Upper lobe of right lung (tissue), 1 donor: ENCODE measurements at regions not wholly inside any gene's neighbourhood (a gene's known extent, or its start where the extent isn't known, plus 50 kb on each side); places are given as distances from the start of the nearest gene placed in this dataset.

Experiments used
- ATAC-seq: fragments of 200-7000 bp; cut with Tn5 transposase; one replicate; pipeline ENCODE4 v1.9.1; 2020; ENCODE audit warnings: mild to moderate bottlenecking, moderate library complexity
- DNase-seq: peaks from one replicate; pipeline ENCODE4 v3.0.0-alpha.2; 2020
- H3K27ac ChIP-seq: fragments of 200-600 bp; one replicate; pipeline ENCODE4 v1.8.0; 2022
- H3K27me3 ChIP-seq: fragments of 200-600 bp; one replicate; pipeline ENCODE4 v1.8.0; 2022; ENCODE audit warnings: mild to moderate bottlenecking
- H3K36me3 ChIP-seq: fragments of 200-600 bp; one replicate; pipeline ENCODE4 v1.8.0; 2022
- H3K4me1 ChIP-seq: fragments of 200-600 bp; one replicate; pipeline ENCODE4 v1.8.0; 2022
- H3K4me3 ChIP-seq: fragments of 200-600 bp; one replicate; pipeline ENCODE4 v1.8.0; 2022; ENCODE audit warnings: mild to moderate bottlenecking
- H3K9me3 ChIP-seq: fragments of 200-600 bp; one replicate; pipeline ENCODE4 v1.8.0; 2022
- CTCF ChIP-seq: fragments of 200-600 bp; IDR thresholded peaks from one replicate; pipeline ENCODE4 v1.8.0; 2022; ENCODE audit warnings: antibody characterized with exemption
- intact Hi-C: fragments of 100-400 bp; cut with DNase I; formaldehyde crosslinking; loops from one replicate; pipeline ENCODE4 v1.11.0; 2022
- donor health status: DM: no; HTN: yes; CAD: no; lungs with severe emphysema.

- Histone ChIP-seq H3K4me3 (peak overlapping the region; percentile 16), H3K27ac (no peak overlapping the region), H3K27me3 (no peaks in the 10 kb centered on the region), H3K4me1 (no peaks in the 10 kb centered on the region), H3K36me3 (no peaks in the 10 kb centered on the region), H3K9me3 (no peaks in the 10 kb centered on the region)
- intact Hi-C loops: no loop called here
- DNase-seq (no peak), ATAC-seq (no peak)
- TF ChIP-seq CTCF: no peak
Observed at GRCh38 chr1:87806379-87807094, 477.9 kb downstream of the LMO4 start.

- Histone ChIP-seq H3K36me3 (no peaks in the 10 kb centered on the region), H3K4me1 (no peaks in the 10 kb centered on the region), H3K27ac (no peak overlapping the region), H3K4me3 (no peak overlapping the region), H3K9me3 (no peaks in the 10 kb centered on the region), H3K27me3 (no peaks in the 10 kb centered on the region)
- no peak for ATAC-seq
- TF ChIP-seq CTCF: no peak
- intact Hi-C loops: no loop called here
- no peak for DNase-seq
Observed at GRCh38 chr1:87810166-87810565, 481.5 kb downstream of the LMO4 start.

GRCh38 chr1:87812871-87813577 lies 484.3 kb downstream of the LMO4 start:
- H3K27ac ChIP-seq: no peak overlapping the region
- no peaks in the 10 kb centered on the region for H3K36me3 ChIP-seq
- intact Hi-C loops: no loop called here
- H3K9me3 ChIP-seq: no peaks in the 10 kb centered on the region
- DNase-seq (no peak), ATAC-seq (no peak)
- H3K4me3 ChIP-seq: no peak overlapping the region
- H3K4me1 ChIP-seq: no peaks in the 10 kb centered on the region
- no peaks in the 10 kb centered on the region for H3K27me3 ChIP-seq
- no peak for TF ChIP-seq CTCF

GRCh38 chr1:87814573-87814972 lies 485.9 kb downstream of the LMO4 start:
- no peak overlapping the region for H3K4me3 ChIP-seq
- H3K4me1 ChIP-seq: no peaks in the 10 kb centered on the region
- no peak for DNase-seq
- H3K27me3 ChIP-seq: no peaks in the 10 kb centered on the region
- no peaks in the 10 kb centered on the region for H3K36me3 ChIP-seq
- H3K9me3 ChIP-seq: no peaks in the 10 kb centered on the region
- no peak for ATAC-seq
- H3K27ac ChIP-seq: no peak overlapping the region
- intact Hi-C loops: no loop called here
- TF ChIP-seq CTCF: no peak

- Histone ChIP-seq H3K36me3 (no peaks in the 10 kb centered on the region), H3K4me3 (no peak overlapping the region), H3K4me1 (no peaks in the 10 kb centered on the region), H3K9me3 (no peaks in the 10 kb centered on the region), H3K27me3 (no peaks in the 10 kb centered on the region), H3K27ac (no peak overlapping the region)
- ATAC-seq (no peak), DNase-seq (no peak)
- no peak for TF ChIP-seq CTCF
- intact Hi-C loops: no loop called here
Observed at GRCh38 chr1:87816646-87817045, 488.0 kb downstream of the LMO4 start.
